ENCODE measurements at regions not wholly inside any gene's neighbourhood (a gene's known extent, or its start where the extent isn't known, plus 50 kb on each side); places are given as distances from the start of the nearest gene placed in this dataset.
"Not testable (repeated sequence)": the region's sequence is repeated elsewhere in the genome, so short reads cannot be mapped to it uniquely, and the experiment has no call there.

DNA sequence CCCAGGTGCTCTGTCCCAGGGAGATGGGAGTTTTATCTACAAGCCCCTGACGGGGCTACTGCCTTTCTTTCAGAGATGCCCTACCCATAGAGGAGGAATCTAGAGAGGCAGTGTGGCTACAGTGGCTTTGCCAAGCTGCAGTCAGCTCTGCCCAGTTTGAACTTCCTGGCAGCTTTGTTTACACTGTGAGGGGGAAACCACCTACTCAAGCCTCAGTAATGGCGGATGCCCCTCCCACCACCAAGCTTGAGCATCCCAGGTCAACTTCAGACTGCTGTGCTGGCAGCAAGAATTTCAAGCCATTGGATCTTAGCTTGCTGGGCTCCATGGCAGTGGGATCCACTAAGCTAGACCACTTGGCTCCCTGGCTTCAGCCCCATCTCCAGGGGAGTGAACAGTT lies 53.1 kb upstream of the TMEM252 start:
- H3K36me3 Mint-ChIP-seq (ENCODE audit: low read depth); H3K27me3 Mint-ChIP-seq (ENCODE audit: low read depth); H3K4me3 Mint-ChIP-seq; DNase-seq (ENCODE audit: low spot score); H3K27ac Mint-ChIP-seq; H3K4me1 Mint-ChIP-seq (ENCODE audit: low read depth): not testable (repeated sequence)
- H3K9me3 Mint-ChIP-seq: peaks cover 24% of the 10 kb centered on the region

DNA sequence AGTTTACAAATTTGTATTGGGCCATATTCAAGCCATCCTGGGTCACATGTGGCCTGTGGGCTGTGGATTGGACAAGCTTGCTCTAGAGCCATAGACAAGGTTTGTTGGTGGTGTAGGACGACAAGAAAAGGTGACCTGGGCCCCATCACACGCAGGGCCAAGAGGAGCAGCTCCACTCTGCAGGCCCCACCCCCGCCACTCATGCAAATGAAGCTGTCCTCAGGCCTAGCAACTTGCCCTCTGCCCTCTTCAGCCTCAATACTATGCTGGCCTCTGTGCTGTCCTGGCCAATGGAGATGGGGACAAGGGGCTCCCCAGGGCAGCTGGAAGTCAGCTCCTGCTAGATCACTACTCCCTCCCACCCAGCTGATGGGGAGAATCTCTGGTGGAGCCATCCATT lies 55.2 kb upstream of the TMEM252 start:
- H3K4me3 Mint-ChIP-seq: no peak overlapping the region
- H3K9me3 Mint-ChIP-seq: peaks cover 8% of the 10 kb centered on the region
- DNase-seq (ENCODE audit: low spot score): no peak
- H3K27me3 Mint-ChIP-seq (ENCODE audit: low read depth): no peaks in the 10 kb centered on the region
- no peaks in the 10 kb centered on the region for H3K36me3 Mint-ChIP-seq (ENCODE audit: low read depth)
- H3K4me1 Mint-ChIP-seq (ENCODE audit: low read depth): no peaks in the 10 kb centered on the region
- H3K27ac Mint-ChIP-seq: no peak overlapping the region

- H3K4me1 Mint-ChIP-seq (ENCODE audit: low read depth): peaks cover 1% of the 10 kb centered on the region
- no peak for DNase-seq (ENCODE audit: low spot score)
- H3K27ac Mint-ChIP-seq: no peak overlapping the region
- H3K4me3 Mint-ChIP-seq: no peak overlapping the region
- H3K36me3 Mint-ChIP-seq (ENCODE audit: low read depth): no peaks in the 10 kb centered on the region
- H3K27me3 Mint-ChIP-seq (ENCODE audit: low read depth): no peaks in the 10 kb centered on the region
- no peaks in the 10 kb centered on the region for H3K9me3 Mint-ChIP-seq
Measured at GRCh38 chr9:68597362-68597997, 56.8 kb upstream of the TMEM252 start.

GRCh38 chr9:68599826-68600225 lies 59.1 kb upstream of the TMEM252 start:
- Mint-ChIP-seq H3K4me1 (ENCODE audit: low read depth) (peaks cover 1% of the 10 kb centered on the region), H3K9me3 (no peaks in the 10 kb centered on the region), H3K4me3 (no peak overlapping the region), H3K36me3 (ENCODE audit: low read depth) (no peaks in the 10 kb centered on the region), H3K27ac (no peak overlapping the region), H3K27me3 (ENCODE audit: low read depth) (peaks cover 4% of the 10 kb centered on the region)
- DNase-seq (ENCODE audit: low spot score): no peak

- no peaks in the 10 kb centered on the region for H3K9me3 Mint-ChIP-seq
- H3K4me1 Mint-ChIP-seq (ENCODE audit: low read depth): peaks cover 1% of the 10 kb centered on the region
- H3K4me3 Mint-ChIP-seq: no peak overlapping the region
- H3K27ac Mint-ChIP-seq: no peak overlapping the region
- DNase-seq (ENCODE audit: low spot score): no peak
- H3K27me3 Mint-ChIP-seq (ENCODE audit: low read depth): peaks cover 4% of the 10 kb centered on the region
- H3K36me3 Mint-ChIP-seq (ENCODE audit: low read depth): no peaks in the 10 kb centered on the region
Measured at GRCh38 chr9:68601081-68601480, 60.4 kb upstream of the TMEM252 start.

- H3K4me3 Mint-ChIP-seq: no peak overlapping the region
- H3K4me1 Mint-ChIP-seq (ENCODE audit: low read depth): peaks cover 1% of the 10 kb centered on the region
- no peak overlapping the region for H3K27ac Mint-ChIP-seq
- H3K36me3 Mint-ChIP-seq (ENCODE audit: low read depth): no peaks in the 10 kb centered on the region
- H3K27me3 Mint-ChIP-seq (ENCODE audit: low read depth): peaks cover 7% of the 10 kb centered on the region
- H3K9me3 Mint-ChIP-seq: no peaks in the 10 kb centered on the region
- no peak for DNase-seq (ENCODE audit: low spot score)
Measured at GRCh38 chr9:68603371-68603770, 62.7 kb upstream of the TMEM252 start.

GRCh38 chr9:68608763-68609162 lies 68.1 kb upstream of the TMEM252 start:
- H3K27me3 Mint-ChIP-seq (ENCODE audit: low read depth): peaks cover 12% of the 10 kb centered on the region
- no peaks in the 10 kb centered on the region for H3K36me3 Mint-ChIP-seq (ENCODE audit: low read depth)
- no peak overlapping the region for H3K4me3 Mint-ChIP-seq
- H3K9me3 Mint-ChIP-seq: no peaks in the 10 kb centered on the region
- H3K27ac Mint-ChIP-seq: no peak overlapping the region
- no peaks in the 10 kb centered on the region for H3K4me1 Mint-ChIP-seq (ENCODE audit: low read depth)
- DNase-seq (ENCODE audit: low spot score): no peak

DNA sequence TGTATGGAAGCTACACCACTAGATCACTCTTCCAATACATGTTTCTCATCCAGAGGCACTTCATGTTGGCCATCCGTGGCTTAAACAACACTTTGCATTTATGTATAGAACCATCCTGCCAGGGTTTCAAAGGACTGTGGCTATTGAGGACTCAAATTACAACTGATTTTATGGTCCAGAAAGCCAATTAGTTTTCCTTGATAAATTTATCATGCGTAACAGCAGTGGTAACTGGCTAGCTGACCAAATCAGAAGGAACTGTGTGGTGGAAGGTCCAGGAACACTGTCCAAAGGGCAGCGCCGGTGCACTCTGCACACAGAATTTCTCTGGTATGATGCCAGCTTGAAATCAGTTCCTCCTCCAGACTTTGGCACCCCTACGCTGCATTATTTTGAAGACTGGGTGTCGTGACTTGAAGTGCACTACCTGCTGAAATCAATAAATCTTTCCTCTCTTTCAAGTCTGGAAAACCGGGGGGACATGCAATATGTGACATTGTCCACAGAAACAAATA lies 69.3 kb upstream of the TMEM252 start:
- no peak for DNase-seq (ENCODE audit: low spot score)
- H3K27ac Mint-ChIP-seq: no peak overlapping the region
- no peaks in the 10 kb centered on the region for H3K4me1 Mint-ChIP-seq (ENCODE audit: low read depth)
- no peak overlapping the region for H3K4me3 Mint-ChIP-seq
- peaks cover 8% of the 10 kb centered on the region for H3K27me3 Mint-ChIP-seq (ENCODE audit: low read depth)
- H3K9me3 Mint-ChIP-seq: no peaks in the 10 kb centered on the region
- no peaks in the 10 kb centered on the region for H3K36me3 Mint-ChIP-seq (ENCODE audit: low read depth)

GRCh38 chr9:68614121-68614520 lies 73.4 kb upstream of the TMEM252 start:
- peaks cover 5% of the 10 kb centered on the region for H3K27me3 Mint-ChIP-seq (ENCODE audit: low read depth)
- no peaks in the 10 kb centered on the region for H3K36me3 Mint-ChIP-seq (ENCODE audit: low read depth)
- H3K27ac Mint-ChIP-seq: no peak overlapping the region
- no peak for DNase-seq (ENCODE audit: low spot score)
- no peaks in the 10 kb centered on the region for H3K4me1 Mint-ChIP-seq (ENCODE audit: low read depth)
- no peaks in the 10 kb centered on the region for H3K9me3 Mint-ChIP-seq
- no peak overlapping the region for H3K4me3 Mint-ChIP-seq

GRCh38 chr9:68617011-68617410 lies 76.3 kb upstream of the TMEM252 start:
- not testable (repeated sequence) for H3K9me3 Mint-ChIP-seq; H3K4me3 Mint-ChIP-seq; H3K27me3 Mint-ChIP-seq (ENCODE audit: low read depth); H3K4me1 Mint-ChIP-seq (ENCODE audit: low read depth); H3K27ac Mint-ChIP-seq; H3K36me3 Mint-ChIP-seq (ENCODE audit: low read depth); DNase-seq (ENCODE audit: low spot score)

GRCh38 chr9:68619072-68619471 lies 78.4 kb upstream of the TMEM252 start:
- DNase-seq (ENCODE audit: low spot score): no peak
- H3K36me3 Mint-ChIP-seq (ENCODE audit: low read depth): no peaks in the 10 kb centered on the region
- no peaks in the 10 kb centered on the region for H3K9me3 Mint-ChIP-seq
- H3K4me3 Mint-ChIP-seq: no peak overlapping the region
- H3K27ac Mint-ChIP-seq: no peak overlapping the region
- no peaks in the 10 kb centered on the region for H3K4me1 Mint-ChIP-seq (ENCODE audit: low read depth)
- H3K27me3 Mint-ChIP-seq (ENCODE audit: low read depth): peaks cover 5% of the 10 kb centered on the region

- Mint-ChIP-seq H3K9me3 (no peaks in the 10 kb centered on the region), H3K27ac (no peak overlapping the region), H3K4me1 (ENCODE audit: low read depth) (no peaks in the 10 kb centered on the region), H3K27me3 (ENCODE audit: low read depth) (peaks cover 5% of the 10 kb centered on the region), H3K4me3 (no peak overlapping the region), H3K36me3 (ENCODE audit: low read depth) (no peaks in the 10 kb centered on the region)
- no peak for DNase-seq (ENCODE audit: low spot score)
Measured at GRCh38 chr9:68619636-68620035, 79.0 kb upstream of the TMEM252 start.

DNA sequence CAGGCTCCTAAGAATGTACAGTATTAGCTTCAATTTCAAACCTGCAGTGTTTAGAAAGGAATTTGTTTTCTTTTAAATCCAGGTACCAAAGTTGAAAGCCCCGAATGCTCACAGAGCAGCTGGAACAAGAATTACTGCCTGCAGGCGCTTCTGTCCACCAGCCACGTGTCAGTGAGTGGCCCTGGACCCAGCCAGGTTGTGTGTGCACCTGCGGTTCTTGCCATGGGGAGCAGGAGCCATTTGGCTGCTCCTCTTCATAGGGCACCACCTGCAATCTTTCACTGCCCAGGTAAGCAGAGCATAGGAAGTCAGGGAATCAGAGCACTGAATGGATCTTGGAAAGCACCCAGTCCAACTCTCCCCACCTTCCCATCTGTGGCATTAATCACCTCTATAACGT lies 79.5 kb upstream of the PIP5K1B start:
- H3K4me1 Mint-ChIP-seq (ENCODE audit: low read depth): no peaks in the 10 kb centered on the region
- no peak for DNase-seq (ENCODE audit: low spot score)
- no peak overlapping the region for H3K4me3 Mint-ChIP-seq
- peaks cover 8% of the 10 kb centered on the region for H3K27me3 Mint-ChIP-seq (ENCODE audit: low read depth)
- H3K27ac Mint-ChIP-seq: no peak overlapping the region
- H3K36me3 Mint-ChIP-seq (ENCODE audit: low read depth): no peaks in the 10 kb centered on the region
- H3K9me3 Mint-ChIP-seq: no peaks in the 10 kb centered on the region

GRCh38 chr9:68626526-68626925 lies 78.5 kb upstream of the PIP5K1B start:
- H3K27me3 Mint-ChIP-seq (ENCODE audit: low read depth): peaks cover 8% of the 10 kb centered on the region
- no peaks in the 10 kb centered on the region for H3K4me1 Mint-ChIP-seq (ENCODE audit: low read depth)
- H3K27ac Mint-ChIP-seq: no peak overlapping the region
- no peak for DNase-seq (ENCODE audit: low spot score)
- H3K9me3 Mint-ChIP-seq: no peaks in the 10 kb centered on the region
- no peaks in the 10 kb centered on the region for H3K36me3 Mint-ChIP-seq (ENCODE audit: low read depth)
- no peak overlapping the region for H3K4me3 Mint-ChIP-seq

DNA sequence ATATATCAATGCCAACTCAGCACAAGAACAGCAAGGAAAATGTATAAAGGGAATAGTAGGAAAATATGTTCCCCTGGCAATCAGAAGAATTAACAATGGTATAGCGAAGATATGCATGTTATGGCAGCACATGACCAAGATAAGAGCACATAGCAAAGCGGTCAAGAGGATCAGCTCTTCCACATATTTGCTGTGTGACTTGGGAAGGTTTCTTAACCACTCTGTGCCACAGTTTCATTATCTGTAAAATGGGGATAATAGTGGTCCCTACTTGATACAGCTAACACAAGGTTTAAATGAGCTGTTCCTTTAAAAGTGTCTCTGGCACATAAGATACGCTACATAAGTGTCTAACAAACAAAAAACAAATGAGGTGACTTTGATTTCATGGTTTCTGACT lies 77.9 kb upstream of the PIP5K1B start:
- no peaks in the 10 kb centered on the region for H3K4me1 Mint-ChIP-seq (ENCODE audit: low read depth)
- no peak overlapping the region for H3K27ac Mint-ChIP-seq
- no peak overlapping the region for H3K4me3 Mint-ChIP-seq
- no peaks in the 10 kb centered on the region for H3K9me3 Mint-ChIP-seq
- peaks cover 8% of the 10 kb centered on the region for H3K27me3 Mint-ChIP-seq (ENCODE audit: low read depth)
- no peaks in the 10 kb centered on the region for H3K36me3 Mint-ChIP-seq (ENCODE audit: low read depth)
- no peak for DNase-seq (ENCODE audit: low spot score)

Data from T-helper 2 cell treated with Interferon-gamma antibody and Interleukin-4, amounts not matched to agents 5 μg/mL and 100 μg/mL, for 36 hours (primary cell).